ENCODE measurements at regions not wholly inside any gene's neighbourhood (a gene's known extent, or its start where the extent isn't known, plus 50 kb on each side); places are given as distances from the start of the nearest gene placed in this dataset.
"Not testable (repeated sequence)": the region's sequence is repeated elsewhere in the genome, so short reads cannot be mapped to it uniquely, and the experiment has no call there.

DNA sequence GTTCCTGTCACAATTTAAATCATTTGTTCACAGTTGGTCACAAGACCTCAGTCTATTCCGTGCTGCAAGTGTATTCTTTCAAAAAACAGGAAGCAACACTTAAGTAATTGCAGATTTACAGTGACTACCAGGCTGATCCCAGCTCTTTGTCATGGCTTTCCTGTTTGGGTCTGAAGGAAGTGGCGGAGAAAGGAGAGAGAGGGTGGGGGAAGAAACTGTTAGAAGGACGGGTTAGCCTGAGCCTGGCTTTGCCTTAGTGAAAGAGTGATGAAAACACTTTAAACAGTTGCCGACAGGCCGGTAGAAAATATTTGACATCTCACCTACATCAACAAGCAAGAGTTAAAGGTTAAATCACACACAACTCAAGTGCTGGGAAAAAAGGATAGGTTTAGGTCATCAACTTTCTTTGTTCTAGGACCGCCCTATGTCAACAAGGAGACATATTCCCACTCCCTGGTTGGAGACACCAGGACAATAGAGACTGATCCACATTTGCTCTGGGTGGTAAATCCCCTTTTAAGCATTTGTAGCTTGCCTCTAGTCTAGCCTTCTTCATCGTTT lies 102.2 kb upstream of the DAB2 start:
- no peak for DNase-seq

DNA sequence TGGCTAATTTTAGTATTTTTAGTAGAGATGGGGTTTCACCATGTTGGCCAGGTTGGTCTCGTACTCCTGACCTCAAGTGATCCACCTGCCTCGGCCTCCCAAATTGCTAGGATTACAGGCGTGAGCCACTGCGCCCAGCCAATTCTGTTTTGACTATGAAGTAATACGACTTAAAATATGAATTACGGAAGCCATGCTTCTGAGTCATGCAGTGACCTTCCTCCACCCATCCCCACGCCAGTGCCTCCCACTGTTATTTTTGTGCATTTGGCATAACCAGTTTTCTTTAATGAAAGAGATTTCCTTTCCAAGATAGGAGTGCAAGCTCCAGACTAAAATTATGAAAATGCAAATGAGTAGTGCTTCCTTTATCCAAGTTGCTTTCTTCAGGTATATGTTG lies 101.0 kb upstream of the DAB2 start:
- DNase-seq = not testable (repeated sequence)

DNA sequence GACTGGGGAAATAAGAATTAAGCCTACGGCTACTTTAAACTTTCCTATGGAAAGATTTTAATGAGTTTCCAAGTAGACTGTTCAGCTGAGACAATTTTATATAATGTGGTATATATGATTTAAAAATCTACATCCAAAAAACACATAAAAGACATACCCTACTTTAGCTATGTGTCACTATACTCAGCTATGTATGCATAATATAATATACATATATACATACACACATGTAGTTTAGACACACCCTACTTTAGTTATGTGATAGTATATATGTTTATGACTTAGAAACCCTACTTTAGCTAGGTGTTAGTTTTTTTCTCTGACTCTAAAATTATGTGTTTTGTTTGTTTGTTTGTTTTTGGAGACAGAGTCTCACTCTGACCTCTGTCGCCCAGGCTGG lies 100.5 kb upstream of the DAB2 start:
- DNase-seq = no peak

DNA sequence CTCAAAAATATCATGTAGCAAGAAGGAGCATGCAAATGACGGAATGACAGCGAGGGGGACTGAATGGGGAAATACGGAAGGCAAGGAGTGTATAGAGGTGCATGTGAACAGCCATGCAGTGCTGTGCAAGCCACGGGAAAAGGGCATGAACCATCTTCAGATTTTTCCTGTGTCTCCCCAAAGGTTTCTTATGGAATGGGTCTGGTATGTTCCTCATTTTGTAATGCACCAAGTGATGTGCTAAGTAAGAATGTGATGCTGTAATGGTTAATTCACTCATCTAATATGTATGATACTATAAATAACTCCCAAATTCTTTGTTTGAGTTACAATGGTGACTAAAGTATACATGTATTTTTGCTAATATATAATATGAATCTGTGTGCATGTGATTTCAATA lies 99.0 kb upstream of the DAB2 start:
- no peak for DNase-seq

DNA sequence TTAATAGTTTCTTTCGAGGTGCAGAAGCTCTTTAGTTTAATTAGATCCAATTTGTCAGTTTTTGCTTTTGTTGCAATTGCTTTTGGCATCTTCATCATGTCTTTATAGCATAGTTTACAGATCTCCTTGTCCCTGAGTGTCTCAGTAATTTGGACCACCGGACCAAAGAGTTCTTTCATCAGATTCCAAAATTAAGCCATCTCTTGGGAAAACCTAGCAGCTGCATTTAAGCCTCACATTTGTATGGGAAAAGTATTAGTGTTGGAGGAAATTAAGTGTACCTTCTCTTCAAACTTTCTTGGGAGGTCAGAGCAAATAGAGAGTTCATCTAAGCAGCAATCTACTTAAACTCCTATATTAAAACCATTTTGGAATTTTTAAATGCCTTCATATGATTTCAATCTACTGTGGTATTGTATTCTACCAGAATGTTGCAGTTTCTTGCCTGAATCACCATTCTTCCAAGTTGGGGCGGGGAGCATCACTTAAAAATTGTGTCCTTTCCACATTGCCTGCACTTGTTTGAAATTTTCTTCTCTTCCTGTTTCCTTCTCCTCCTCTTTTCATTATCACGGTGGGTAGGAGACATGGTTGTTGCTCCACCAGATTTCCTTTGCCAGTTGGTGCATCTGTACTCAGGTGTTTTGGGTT lies 97.3 kb upstream of the DAB2 start:
- DNase-seq = no peak

DNA sequence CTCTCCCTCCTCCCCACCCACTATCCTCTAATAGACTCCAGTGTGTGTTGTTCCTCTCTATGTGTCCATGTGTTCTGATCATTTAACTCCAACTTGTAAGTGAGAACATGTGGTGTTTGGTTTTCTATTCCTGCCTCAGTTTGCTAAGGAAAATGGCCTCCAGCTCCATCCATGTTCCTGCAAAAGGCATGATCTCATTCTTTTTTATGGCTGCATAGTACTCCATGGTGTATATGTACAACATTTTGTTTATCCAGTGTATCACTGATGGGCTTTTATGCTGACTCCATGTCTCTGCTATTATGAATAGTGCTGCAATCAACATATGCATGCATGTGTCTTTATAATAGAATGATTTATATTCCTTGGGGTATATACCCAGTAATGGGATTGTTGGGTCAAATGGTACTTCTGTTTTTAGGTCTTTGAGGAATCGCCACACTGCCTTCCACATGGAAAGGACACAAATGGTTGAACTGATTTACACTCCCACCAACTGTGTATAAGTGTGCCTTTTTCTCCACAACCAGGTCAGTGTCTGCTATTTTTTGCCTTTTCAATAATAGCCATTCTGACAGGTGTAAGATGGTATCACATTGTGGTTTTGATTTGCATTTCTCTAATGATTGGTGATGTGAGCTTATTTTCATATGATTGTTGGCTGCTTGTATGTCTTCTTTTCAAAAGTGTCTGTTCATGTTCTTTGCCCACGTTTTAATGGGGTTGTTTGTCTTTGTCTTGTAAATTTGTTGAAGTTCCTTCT lies 96.5 kb upstream of the DAB2 start:
- no peak for DNase-seq

DNA sequence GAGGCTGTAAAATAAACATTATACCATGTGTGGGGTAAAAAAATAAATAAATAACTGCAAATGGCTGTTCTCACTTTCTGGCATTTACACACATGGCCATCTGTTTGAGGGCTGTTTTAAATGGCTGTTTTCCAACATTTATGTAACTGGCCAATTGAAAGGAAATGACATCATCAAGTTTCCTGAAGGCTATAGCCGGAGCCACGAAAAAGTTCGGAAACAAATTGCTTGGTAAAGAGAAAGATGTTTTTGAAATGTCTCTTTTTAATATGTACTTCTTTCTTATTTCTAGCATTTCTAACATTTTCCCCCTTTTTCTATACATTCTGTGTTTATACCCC lies 95.4 kb upstream of the DAB2 start:
- DNase-seq = no peak

DNA sequence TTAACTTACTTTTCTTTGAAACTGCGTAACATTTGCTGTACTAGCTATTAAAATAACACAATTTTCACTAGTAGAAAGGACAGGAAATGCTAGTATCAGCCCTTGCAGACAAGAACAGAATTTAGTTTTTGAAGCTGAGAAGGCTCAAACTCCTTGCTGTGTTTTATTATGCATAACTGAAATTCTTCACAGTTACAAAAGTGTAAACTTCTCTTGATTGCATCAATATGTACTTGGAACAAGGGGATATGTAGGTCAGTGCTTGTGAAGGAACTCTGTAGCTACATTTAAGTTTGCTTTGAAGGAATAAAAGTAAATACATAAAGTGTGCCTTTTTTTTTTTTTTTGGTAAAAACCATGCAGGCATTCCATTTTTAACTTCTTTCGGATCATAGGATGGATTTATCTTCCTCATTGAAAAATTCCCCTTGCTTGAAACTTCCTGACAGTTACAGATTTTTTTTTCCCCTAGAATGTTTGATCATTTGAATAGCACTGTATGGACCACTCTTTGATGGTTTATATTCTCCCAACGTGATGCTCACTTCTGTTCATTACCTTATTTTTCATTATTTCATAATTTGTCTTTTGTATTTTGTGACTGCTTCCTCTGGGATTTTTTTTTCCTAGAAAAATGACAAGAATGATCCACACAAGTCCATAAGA lies 94.9 kb upstream of the DAB2 start:
- DNase-seq = no peak

DNA sequence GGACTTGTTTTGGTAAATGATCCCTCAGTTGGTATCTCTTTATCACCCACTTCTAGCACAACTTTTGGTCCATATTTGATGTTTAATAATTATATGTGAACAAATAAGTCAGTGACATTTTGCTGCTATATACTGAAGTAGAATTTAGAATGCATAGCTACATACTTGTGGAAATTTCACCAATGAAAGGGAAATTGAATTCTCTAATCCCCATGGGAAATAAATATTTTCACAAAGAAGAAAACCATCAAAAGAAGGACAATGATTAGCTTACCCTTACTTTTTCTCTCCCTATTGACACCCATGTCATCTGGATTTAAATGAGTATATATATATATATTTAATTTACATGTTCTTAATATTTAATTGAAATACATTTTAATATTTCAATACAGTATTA lies 94.3 kb upstream of the DAB2 start:
- DNase-seq = no peak

DNA sequence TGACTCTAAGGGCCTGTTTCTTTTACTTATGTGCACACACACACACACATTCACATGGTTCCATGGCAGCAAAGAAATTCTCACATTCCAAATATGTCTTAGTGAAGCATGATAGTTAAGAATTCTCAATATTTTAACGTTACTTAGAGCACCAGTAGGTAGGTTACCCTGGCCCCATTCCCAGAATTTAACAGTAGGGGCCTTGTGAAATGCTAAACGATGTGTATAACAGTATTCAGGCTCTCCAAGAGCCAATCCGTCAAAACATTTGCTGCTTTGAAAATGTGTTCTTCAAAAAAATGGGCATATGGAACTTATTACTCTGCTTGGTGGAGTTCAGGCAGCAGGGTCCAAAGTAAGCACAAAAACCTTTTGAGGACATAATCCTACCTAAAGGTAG lies 93.7 kb upstream of the DAB2 start:
- no peak for DNase-seq

DNA sequence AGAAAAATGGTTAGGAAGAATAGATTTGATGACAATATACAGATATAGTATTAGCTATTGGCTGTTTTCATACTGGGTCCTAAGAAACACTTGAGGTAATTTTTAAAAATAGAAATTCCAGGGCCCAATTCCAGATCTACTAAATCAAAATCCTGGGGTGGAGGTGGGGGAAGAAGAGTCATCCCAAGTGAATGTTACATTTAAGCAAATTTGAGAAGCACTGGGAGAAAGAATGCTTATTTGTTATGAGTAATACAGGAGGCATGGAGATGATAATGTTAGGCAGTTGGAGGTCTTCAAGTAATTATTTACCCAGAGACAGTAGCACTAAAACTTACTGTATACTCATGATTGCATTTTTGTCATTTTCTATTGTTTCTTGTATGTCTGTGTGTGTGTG lies 93.0 kb upstream of the DAB2 start:
- no peak for DNase-seq

DNA sequence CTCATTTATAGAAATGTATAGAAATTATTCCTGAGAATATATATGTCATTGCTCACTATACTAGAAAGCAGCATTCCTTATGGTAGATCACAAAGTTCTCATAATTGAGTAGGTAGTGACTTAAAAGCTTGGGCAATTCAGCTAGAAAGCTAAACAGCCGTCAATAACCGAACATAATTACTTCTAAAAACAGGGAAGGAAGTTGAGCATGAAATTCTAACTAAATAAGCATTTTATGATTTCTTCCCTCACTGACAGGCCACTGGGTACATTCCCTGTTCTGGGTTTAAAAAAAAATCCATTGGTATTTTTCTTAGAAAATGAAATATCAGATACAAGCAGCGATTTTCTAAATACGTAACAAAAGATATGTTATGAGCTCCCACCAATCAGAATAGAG lies 91.1 kb upstream of the DAB2 start:
- DNase-seq = no peak

DNA sequence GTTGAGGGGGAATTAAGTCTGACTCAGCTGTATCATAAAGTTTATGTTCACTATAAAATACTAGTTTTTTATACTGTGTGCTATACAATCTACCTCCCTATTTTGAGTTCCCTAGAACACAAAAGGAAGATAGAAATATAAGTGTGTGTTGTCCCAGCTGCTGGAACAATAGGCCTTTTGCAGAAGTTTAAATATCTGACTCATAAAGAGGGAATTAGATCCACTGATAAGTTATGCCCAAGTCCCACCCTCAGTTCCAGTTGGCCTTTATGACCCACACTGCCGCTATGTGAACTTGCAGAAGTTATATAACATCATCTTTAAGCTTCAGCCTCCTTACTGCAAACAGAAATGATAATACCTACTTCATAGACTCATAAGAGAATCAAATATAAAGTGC lies 88.5 kb upstream of the DAB2 start:
- DNase-seq = no peak

DNA sequence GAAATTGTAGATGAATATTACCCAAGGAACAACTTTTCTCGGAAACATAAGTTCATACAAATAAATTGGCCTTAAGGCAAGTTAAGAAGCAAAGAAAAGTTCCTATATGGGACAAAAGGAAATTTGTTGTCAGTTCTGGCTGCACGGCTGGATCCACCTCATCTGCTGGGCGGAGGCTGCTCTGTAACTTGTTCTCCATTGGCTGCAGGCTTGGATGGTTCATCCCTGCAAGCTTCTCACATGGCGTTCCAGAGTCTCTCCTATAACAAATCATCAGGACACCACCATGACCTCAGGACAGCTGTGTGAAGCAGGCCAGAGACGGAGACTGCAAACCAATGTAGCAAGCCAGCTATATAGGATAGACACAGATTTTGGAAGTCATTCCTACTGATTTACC lies 81.4 kb upstream of the DAB2 start:
- no peak for DNase-seq

DNA sequence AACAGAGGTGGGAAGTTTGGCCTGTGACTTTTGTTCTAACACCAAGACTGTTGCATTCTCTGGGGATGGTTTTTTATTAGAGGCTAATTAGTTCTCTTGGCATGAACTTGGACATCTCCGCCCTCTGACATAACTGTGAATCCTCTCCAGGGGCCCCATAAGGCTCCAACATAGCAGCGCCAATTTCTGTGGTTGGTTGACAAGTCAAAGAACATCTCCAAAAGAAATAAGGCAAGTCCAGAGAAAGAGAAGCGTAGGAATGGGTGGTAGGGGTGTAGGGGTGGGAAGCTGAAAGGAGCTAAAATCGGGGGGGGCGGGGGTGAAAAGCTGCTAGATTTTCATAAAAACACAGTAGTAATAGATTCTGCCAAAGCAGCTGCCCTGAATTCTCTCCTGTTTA lies 81.0 kb upstream of the DAB2 start:
- no peak for DNase-seq

DNA sequence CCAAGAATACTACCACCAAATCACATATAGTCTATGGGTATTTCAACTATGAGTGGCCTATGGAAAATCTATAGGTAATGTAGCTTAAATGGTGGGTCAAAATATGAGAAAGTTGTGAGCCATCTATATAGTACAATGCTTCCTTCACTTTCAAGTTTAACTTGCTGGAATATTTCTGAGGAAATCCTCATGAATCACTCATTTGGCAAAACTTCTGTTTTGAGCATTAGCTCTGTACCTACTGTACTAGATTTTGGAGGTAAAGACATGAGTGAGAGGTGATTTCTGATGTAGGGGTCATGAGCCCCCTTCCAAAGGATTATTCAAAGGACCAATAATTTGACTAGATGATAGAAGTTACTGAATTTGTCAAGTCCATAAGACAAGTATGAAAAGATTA lies 80.6 kb upstream of the DAB2 start:
- no peak for DNase-seq

DNA sequence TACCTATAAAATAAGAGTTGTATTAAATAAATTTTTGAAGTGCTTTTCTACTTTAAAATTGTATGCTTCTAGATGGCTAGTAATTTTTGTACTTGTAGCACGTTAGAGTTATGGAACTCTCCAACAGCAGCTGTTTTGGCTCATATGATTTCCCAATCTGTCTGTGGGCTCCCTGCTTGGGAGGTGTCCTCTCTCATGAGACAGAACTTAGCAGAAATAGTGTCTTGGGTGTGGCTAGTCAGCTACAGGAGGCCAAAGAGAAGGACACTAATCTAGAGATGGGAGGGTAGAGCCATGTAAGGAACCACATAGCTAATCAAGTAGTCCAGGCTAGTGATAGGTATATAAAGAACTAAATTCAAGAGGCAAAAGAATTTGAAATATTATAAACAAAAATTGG lies 78.4 kb upstream of the DAB2 start:
- no peak for DNase-seq

DNA sequence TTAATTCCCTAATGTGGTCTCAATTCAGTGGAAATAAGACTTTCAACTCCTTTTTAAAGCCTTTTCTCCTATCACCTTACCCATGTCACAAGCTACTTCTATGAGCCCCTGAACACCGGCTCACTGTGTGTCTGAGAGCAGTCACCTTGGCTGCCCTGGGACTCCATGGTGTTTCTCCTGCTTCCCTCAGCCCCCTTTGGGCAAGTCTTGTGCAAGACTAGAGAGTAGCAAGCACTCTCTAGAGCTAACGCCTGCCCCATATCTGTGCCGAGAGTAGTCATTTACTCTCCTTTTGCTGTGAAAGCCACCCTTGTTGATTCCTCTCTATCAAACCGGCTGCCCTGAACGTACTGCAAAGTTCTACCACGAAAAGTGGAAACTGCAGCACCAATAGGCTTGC lies 77.9 kb upstream of the DAB2 start:
- DNase-seq = no peak

DNA sequence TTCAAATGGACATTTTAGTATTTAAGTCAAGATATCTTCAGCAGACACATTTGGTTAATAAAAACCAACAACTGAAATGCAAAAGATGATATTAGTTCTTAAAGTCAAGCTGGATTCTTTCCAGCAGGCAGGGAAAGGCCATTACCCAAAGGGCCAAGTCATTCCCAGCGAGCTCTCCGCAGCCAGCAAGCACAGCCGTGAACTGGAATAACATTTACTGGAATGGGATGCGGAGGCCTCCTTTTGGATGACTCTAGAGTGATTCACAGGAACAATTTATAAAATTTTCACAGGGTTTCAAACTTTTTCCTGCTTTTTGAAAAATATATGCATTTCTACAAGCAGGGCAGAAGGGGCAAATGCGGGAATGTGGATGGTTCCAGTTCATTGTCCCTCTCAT lies 76.6 kb upstream of the DAB2 start:
- no peak for DNase-seq

DNA sequence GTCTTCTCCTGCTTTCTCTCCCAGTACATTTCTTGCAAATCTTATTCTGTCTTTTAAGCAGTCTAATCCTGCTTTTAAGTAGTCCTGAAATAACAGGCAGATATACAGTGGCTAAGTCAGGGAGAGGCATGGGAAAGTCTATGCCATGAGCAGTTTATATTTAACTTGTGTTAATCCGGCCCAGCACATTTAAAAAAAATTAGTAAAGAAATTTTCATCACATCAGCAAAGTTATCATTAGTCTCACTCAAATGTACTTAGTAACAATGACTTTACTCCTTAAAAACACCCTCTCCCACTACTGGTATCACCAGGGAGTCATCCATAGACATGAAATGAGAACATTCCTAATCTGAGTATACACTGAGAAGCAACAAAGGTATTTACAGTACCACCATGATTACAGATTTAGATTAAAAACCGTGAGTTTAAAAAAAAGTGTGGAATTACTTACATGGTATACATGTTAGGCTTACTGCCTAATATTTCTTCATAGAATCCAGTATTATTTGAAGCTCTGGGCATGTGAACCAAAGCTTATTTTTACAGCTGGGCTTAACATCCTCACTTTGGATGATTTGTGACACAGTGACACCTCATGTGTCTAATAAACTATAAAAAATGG lies 75.9 kb upstream of the DAB2 start:
- DNase-seq = no peak

DNA sequence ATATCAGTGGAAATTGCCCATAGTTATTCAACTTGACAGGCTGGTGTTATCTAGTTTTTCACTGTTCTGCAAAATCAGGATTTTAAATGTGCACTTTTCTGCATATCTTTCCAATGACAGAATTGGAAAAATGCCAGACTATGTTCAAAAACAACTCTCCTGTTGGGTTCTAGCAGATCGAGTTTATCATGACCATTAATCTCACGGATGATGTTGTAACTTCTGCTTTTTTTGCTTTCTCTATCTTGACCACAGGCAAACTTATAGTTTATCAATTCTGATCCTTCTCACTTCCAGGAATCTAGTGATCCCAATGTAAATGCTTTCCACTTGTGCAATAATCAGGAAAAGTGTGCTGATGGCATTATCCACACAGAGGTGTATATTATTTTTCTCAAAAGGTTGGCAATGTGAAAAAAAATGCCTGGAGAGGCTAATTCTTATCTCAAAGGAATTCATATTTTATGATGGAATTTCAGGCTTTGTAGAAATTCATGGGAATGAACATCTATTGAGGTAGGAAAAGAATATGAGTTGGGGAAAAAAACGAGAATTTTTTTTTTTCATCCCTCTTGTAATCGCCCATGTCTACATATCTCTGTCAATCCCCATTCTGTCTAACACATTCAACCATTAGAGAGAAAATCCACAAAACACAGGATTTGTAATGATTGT lies 73.6 kb upstream of the DAB2 start:
- DNase-seq = no peak

DNA sequence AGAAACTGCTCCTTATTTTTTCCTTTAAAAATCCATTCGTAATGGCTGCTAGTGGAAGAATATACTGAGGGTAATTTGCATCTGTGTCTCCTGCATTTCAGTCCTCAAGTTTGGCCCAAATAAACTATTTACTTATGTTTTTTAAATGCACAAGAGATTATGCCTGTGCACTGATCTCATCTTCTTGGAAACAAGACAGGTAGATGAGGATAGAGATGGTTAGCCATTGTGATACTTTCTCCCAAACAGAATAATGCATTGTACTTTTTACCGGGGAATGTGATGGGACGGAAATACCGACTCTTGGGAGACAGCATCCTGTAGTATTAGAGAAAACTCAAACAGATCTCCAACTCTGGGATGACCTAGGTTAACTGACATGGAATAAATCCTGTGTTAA lies 72.5 kb upstream of the DAB2 start:
- DNase-seq = no peak

DNA sequence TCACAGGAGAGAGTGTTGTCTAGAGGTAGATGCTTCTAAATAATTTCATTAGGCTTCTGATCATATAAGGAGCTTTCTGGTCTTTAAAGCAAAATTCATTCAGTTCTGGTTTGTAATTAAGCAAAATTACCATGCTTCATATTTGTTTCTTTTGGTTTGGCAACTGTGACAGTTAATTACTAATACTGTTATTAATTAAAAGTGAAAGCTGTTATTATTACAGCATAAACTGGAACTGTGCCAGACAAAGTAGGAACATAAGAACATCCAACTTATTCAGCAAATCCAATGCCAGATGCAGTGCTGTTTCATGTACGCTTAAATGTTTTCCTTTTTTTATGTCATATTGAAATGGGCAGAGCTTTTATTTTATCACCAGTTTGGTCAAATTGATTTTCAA lies 70.4 kb upstream of the DAB2 start:
- no peak for DNase-seq

Data from NCI-H524 (cell line).